ENCODE measurements at regions not wholly inside any gene's neighbourhood (a gene's known extent, or its start where the extent isn't known, plus 50 kb on each side); places are given as distances from the start of the nearest gene placed in this dataset.

- H3K79me2 ChIP-seq (ENCODE audit: control insufficient read depth in 1 of 2, insufficient read depth in 2 of 2, low read length in 2 of 2): no peaks in the 10 kb centered on the region
- no peak overlapping the region for H3K18ac ChIP-seq (ENCODE audit: extremely low read depth, low read length)
- H2BK15ac ChIP-seq (ENCODE audit: low read length): no peak overlapping the region
- H4K8ac ChIP-seq (ENCODE audit: extremely low read depth, insufficient read depth, low read length): no peak overlapping the region
- no peak overlapping the region for H3K56ac ChIP-seq (replicated peaks; ENCODE audit: insufficient read length, low read depth, low read length)
- FAIRE-seq: no peak
- H2AK5ac ChIP-seq (ENCODE audit: low read depth, low read length): no peak overlapping the region
- H3K79me1 ChIP-seq (ENCODE audit: low read depth, low read length): no peaks in the 10 kb centered on the region
- H3K4me2 ChIP-seq (ENCODE audit: insufficient read depth in 1 of 2, low read depth in 2 of 2, low read length in 2 of 2): no peak overlapping the region
- H3K9me3 ChIP-seq (ENCODE audit: insufficient read depth in 2 of 2, low read depth in 1 of 2, low read length in 1 of 2): no peaks in the 10 kb centered on the region
- CTCF ChIA-PET (ENCODE audit: partially characterized antibody): interaction anchor here (1.3 kb wide), 1 partner anchor 12 kb away, joined by 3 read pairs; no protein-coding TSS in a partner anchor
- no peak overlapping the region for H3K27ac ChIP-seq (ENCODE audit: low read depth, low read length)
- H3K4ac ChIP-seq (replicated peaks; ENCODE audit: insufficient read length, low read depth, low read length): no peak overlapping the region
- POLR2A ChIA-PET (ENCODE audit: partially characterized antibody): no interaction called here
- H4K5ac ChIP-seq (ENCODE audit: insufficient read length, low read depth, low read length): no peak overlapping the region
- no peak overlapping the region for H2BK120ac ChIP-seq (replicated peaks; ENCODE audit: low read depth, low read length)
- no peaks in the 10 kb centered on the region for H3K36me3 ChIP-seq (ENCODE audit: control insufficient read depth in 2 of 4, insufficient read depth in 4 of 4, low read length in 3 of 4)
- H4K91ac ChIP-seq (replicated peaks; ENCODE audit: insufficient read length, low read length): no peak overlapping the region
- WGBS, 2 experiments (ENCODE audit: extremely low coverage in 1 of 2, insufficient coverage in 1 of 2, insufficient read length in 1 of 2, insufficient replicate concordance in 2 of 2, low coverage in 1 of 2, low lambda C conversion rate in 2 of 2, missing lambda C conversion rate in 1 of 2): 100% methylated on average over 1 of the region's 1 CpG; no CpG with 5 or more reads in 1 of the 2 experiments
- no peaks in the 10 kb centered on the region for H3K4me1 ChIP-seq (replicated peaks in 1 of 4; ENCODE audit: control insufficient read depth in 3 of 4, insufficient read depth in 4 of 4, low read length in 3 of 4)
- no peak overlapping the region for H3K9ac ChIP-seq (replicated peaks in 1 of 4; ENCODE audit: extremely low read depth in 1 of 4, low read depth in 3 of 4, low read length in 3 of 4)
- H3K4me3 ChIP-seq (ENCODE audit: extremely low read depth in 1 of 4, insufficient read depth in 2 of 4, low read depth in 3 of 4, low read length in 4 of 4): no peak overlapping the region
- no peak overlapping the region for H2BK5ac ChIP-seq (ENCODE audit: low read depth, low read length)
- H3K27me3 ChIP-seq (replicated peaks in 1 of 4; ENCODE audit: control insufficient read depth in 3 of 4, extremely low read depth in 1 of 4, insufficient read depth in 3 of 4, low read length in 3 of 4): no peaks in the 10 kb centered on the region
- peaks cover 1% of the 10 kb centered on the region; the same call in 1 of the 2 replicates for H3K23me2 ChIP-seq (ENCODE audit: low read depth, low read length)
- no peak overlapping the region for H2BK12ac ChIP-seq (ENCODE audit: low read depth, low read length)
- TF ChIP-seq TAF1 (IDR thresholded peaks at IDR 0.05; ENCODE audit: low read depth, low read length): no peak
- H4K20me1 ChIP-seq (replicated peaks in 1 of 2; ENCODE audit: control insufficient read depth in 1 of 2, insufficient read depth in 2 of 2, low read length in 2 of 2): no peaks in the 10 kb centered on the region
- no peak overlapping the region for H2BK20ac ChIP-seq (ENCODE audit: low read length)
- no peak overlapping the region for H2AFZ ChIP-seq (ENCODE audit: low read length)
- no peak for DNase-seq (ENCODE audit: low read depth in 1 of 2, low spot score in 2 of 2)
- no peak overlapping the region for H3K23ac ChIP-seq (ENCODE audit: insufficient read length)
- H3K14ac ChIP-seq (ENCODE audit: insufficient read length): no peak overlapping the region
Measured at GRCh38 chr7:85310301-85310700, 123.4 kb upstream of the SEMA3D start.

Measured in H1 (cell line).